ENCODE measurements at regions not wholly inside any gene's neighbourhood (a gene's known extent, or its start where the extent isn't known, plus 50 kb on each side); places are given as distances from the start of the nearest gene placed in this dataset.

- Histone ChIP-seq H3K4me3 (no peak overlapping the region), H3K4me1 (no peaks in the 10 kb centered on the region), H3K9me3 (no peaks in the 10 kb centered on the region), H3K27me3 (no peaks in the 10 kb centered on the region), H3K36me3 (no peaks in the 10 kb centered on the region), H3K27ac (no peak overlapping the region)
- no peak for DNase-seq
- intact Hi-C loops (cut with DNase I; ENCODE audit: low total_unique reads) = no loop called here
- TF ChIP-seq CTCF (IDR thresholded peaks at IDR 0.05) = no peak
These were observed 1556.6 kb upstream of the TMEFF2 start for GRCh38 chr2:193751299-193751698.

GRCh38 chr2:193749485-193749884 is 1554.8 kb upstream of the TMEFF2 start:
- no peak overlapping the region for H3K27ac ChIP-seq
- no peak for TF ChIP-seq CTCF (IDR thresholded peaks at IDR 0.05)
- DNase-seq = no peak
- H3K36me3 ChIP-seq = no peaks in the 10 kb centered on the region
- no peaks in the 10 kb centered on the region for H3K27me3 ChIP-seq
- no peaks in the 10 kb centered on the region for H3K9me3 ChIP-seq
- no peaks in the 10 kb centered on the region for H3K4me1 ChIP-seq
- no peak overlapping the region for H3K4me3 ChIP-seq
- intact Hi-C loops (cut with DNase I; ENCODE audit: low total_unique reads) = no loop called here

GRCh38 chr2:193743089-193743488 is 1548.4 kb upstream of the TMEFF2 start:
- H3K9me3 ChIP-seq = no peaks in the 10 kb centered on the region
- H3K36me3 ChIP-seq = no peaks in the 10 kb centered on the region
- TF ChIP-seq CTCF (IDR thresholded peaks at IDR 0.05) = no peak
- no peaks in the 10 kb centered on the region for H3K4me1 ChIP-seq
- intact Hi-C loops (cut with DNase I; ENCODE audit: low total_unique reads) = no loop called here
- H3K27ac ChIP-seq = no peak overlapping the region
- no peak for DNase-seq
- no peak overlapping the region for H3K4me3 ChIP-seq
- H3K27me3 ChIP-seq = no peaks in the 10 kb centered on the region

GRCh38 chr2:193738892-193739291 is 1544.2 kb upstream of the TMEFF2 start:
- no peak for DNase-seq
- no peaks in the 10 kb centered on the region for H3K36me3 ChIP-seq
- H3K27me3 ChIP-seq = no peaks in the 10 kb centered on the region
- no peak for TF ChIP-seq CTCF (IDR thresholded peaks at IDR 0.05)
- H3K4me1 ChIP-seq = no peaks in the 10 kb centered on the region
- H3K9me3 ChIP-seq = no peaks in the 10 kb centered on the region
- H3K4me3 ChIP-seq = no peak overlapping the region
- no peak overlapping the region for H3K27ac ChIP-seq
- intact Hi-C loops (cut with DNase I; ENCODE audit: low total_unique reads) = no loop called here

GRCh38 chr2:193712912-193713311 is 1518.2 kb upstream of the TMEFF2 start:
- intact Hi-C loops (cut with DNase I; ENCODE audit: low total_unique reads) = no loop called here
- Histone ChIP-seq H3K9me3 (no peaks in the 10 kb centered on the region), H3K27ac (no peak overlapping the region)

More at GRCh38 chr2:193712912-193713311, 1518.2 kb upstream of the TMEFF2 start:
- H3K27me3 ChIP-seq = no peaks in the 10 kb centered on the region
- no peaks in the 10 kb centered on the region for H3K4me1 ChIP-seq
- H3K4me3 ChIP-seq = no peak overlapping the region
- no peaks in the 10 kb centered on the region for H3K36me3 ChIP-seq
- DNase-seq = no peak
- TF ChIP-seq CTCF (IDR thresholded peaks at IDR 0.05) = no peak

All from tibial artery (tissue), 4 donors.